ENCODE measurements at regions not wholly inside any gene's neighbourhood (a gene's known extent, or its start where the extent isn't known, plus 50 kb on each side); places are given as distances from the start of the nearest gene placed in this dataset.

DNA sequence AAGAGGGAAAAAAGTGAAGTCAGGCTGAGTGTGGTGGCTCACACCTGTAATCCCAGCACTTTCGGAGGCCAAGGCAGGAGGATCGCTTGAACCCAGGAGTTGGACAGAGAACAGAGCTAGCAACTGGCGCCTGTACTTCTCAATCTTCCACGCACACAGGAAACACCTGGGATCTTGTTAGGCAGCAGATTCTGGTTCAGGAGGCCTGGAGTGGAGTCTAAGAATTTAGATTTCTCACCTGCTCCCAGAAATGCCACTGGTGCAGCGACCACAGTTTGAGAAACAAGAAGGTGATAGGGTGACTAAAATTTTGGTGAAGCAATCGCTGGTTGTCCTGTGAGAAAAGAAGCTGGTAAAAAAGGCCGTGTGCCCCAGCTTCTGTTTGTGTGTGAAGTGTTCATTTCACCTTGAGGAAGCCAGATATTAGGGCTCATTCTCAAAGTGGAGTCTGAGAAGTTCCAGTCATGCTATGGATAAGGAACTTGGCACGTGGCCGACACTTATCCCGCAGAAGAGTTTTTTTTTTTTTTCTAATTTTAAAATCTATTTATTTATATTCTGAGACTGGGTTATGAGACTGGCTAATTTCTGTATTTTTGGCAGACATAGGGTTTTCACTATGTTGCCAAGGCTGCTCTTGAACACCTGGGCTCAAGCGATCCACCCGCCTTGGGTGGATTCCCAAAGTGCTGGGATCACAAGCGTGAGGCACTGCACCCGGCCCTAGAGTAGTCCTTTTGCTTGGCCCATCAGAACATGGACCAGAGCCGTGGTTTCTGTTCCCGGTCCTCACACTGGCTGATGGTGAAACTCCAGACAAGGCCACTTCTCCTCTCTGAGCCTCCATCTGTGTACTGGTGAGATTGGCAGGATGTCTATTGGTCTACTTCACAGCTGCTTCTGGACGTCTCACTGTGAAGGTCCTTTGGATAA, 324.6 kb upstream of the PROK2 start:
- no peak for DNase-seq (ENCODE audit: low spot score)

DNA sequence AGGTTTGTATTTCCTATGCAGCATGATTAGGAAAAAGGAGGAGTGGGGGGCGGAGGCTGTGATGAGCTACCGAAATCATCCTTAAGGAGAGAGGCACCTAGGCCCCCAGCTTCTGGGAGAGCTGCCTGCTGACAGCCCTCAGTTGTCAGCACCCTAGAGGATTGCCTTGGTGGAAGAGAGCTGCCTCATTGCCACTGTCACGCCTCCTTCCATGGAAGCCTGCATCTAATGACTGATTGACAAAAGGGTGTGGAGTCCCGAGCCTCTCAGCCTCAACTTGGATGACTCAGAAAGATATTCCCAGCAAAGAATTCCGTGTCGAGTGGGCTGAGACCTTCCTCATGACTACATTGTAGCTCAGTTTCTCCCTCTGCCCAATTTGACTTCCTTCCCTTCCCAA, 320.4 kb upstream of the PROK2 start:
- no peak for DNase-seq (ENCODE audit: low spot score)

DNA sequence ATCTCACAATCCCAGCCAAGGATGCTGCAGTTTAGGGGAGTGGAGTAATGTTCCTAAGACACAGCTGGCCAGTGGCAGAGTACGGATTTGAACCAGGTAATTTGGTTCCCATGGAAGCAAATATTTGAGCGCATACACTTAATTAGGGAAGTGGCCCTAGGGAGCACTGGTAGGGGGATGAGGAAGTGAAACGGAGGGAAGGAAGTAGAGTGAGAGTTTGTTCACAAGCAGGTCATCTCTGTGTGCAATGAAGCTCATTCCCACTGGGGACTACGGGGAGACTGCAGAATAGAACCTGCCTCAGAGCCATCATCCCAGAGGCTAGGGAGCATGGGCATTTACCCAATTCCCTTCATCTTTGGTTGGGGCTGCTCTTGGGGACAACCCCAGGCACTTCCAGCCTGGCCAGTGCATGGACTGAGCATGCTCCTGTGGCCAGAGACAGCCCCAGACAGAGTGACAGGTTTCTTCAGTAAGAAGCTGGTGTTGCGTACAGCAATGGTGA, 317.2 kb upstream of the PROK2 start:
- DNase-seq (ENCODE audit: low spot score), result no peak

DNA sequence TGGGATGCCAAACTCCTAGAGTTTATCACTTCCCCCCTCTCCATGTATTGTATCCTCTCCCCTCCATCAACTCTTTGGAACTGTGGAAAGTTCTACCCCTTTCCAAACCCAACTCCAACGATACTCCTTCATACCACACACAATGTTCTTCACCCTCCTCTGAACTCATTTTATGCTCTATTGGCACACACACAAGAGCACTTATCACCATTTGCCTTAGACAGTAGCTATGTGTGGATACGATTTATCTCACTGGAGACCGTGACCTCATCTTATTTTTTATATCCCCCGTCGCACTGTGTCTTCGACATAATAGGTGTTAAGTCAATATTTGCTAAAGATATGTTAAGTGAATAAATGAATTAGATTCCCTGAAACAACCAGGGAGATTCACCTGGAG, 316.5 kb upstream of the PROK2 start:
- no peak for DNase-seq (ENCODE audit: low spot score)

DNA sequence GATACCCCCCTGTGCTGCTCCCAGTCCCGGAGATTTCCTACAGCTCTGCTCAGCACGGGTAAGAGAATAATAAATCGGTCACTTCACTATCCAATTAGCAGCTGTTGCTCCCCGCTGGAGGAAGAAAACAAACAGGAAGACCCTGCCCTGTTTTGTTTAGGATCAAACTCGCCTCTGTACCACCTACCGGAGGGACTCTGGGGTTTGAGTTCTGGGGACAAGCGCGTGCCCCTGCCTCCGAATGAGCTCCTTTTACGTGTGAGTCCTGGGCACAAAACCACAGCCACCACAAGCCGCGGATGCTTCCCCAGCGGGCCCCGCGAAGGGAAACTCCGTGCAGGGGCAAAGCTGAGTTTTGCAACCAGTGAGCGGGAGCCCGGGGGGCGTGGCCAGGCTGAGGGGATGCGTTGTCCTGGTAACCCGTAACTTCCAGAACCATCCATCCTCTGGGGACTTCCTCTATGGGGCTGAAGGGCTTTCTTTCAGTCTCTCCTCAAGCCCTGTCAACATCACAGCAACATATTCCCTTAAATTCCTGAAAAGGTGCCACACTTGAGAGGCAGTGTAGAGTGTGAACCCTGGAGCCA, 315.7 kb upstream of the PROK2 start:
- DNase-seq (ENCODE audit: low spot score), result peak; percentile 54

DNA sequence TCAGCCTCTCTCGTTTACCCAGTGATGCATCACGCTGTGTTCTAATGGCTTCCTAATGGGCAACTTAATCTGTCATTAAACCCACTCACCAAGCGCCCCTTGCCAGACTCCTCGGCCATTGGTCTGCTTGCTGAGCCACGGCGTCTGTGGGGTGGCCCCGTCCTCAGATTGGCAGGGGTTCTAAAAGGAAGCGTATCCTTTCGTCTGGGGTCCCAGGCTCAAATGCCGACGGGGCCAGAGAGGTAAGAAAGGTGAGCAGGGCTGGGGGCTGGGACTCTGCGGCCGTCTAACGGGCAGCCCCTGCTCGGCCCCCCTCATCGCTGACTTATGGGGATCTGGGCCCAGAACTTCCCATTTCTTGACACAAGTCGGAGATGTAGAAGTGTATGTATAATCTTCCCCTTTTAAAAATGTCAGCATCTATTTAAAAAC, 315.1 kb upstream of the PROK2 start:
- DNase-seq (ENCODE audit: low spot score), result no peak

DNA sequence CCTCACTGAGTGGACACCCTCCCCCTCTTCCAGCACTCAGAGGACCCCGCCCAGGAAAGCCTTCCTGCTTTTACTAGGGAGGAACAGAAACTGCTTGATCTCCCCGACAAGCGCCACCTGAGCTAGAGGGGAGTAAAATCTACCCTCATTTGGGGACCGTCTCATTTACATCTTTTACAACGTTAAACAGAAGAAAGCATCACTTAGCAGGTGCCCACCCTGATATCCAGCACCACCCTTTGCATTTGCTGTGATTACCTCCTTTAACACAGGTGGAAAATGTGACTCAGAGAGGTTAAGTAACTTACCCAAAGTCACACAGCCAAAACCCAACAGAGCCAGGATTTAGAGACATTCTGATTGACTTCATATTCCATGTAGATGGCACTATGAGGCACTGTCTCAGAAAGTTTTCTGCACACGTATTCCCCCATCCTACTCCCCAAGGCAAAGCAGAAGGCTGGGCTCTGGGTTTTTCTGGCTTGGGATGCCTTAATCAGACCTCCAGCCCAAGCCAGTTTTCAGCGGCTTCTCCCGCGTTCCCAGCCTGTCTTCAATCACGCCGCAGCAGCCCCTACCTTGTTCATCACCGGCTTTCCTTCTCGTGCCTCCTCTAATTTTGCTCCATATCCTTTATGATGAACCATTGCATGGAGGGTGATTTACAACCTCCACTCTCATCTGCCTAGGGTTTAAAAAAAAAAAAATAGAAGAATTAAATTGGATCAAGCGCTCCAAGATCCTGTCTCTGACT, 314.6 kb upstream of the PROK2 start:
- no peak for DNase-seq (ENCODE audit: low spot score)

DNA sequence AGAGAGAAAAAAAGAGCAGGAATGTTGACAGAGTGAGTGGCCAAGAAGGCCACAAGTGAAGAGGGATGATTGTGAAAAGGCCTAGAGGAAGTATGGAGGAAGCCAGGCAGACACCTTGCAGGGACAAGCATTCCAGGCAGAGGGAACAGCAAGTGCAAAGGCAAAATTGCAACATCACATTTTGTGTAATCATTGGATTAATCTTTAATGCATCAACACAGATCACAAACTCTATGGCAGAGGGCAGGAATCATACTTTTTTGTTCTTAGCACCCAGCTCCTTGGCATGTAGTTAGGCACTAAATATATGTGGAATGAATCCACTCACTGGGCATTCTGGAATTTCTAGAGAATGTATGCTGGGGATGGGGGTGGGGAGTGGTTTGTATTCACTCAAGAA, 312.1 kb upstream of the PROK2 start:
- DNase-seq (ENCODE audit: low spot score), result no peak

DNA sequence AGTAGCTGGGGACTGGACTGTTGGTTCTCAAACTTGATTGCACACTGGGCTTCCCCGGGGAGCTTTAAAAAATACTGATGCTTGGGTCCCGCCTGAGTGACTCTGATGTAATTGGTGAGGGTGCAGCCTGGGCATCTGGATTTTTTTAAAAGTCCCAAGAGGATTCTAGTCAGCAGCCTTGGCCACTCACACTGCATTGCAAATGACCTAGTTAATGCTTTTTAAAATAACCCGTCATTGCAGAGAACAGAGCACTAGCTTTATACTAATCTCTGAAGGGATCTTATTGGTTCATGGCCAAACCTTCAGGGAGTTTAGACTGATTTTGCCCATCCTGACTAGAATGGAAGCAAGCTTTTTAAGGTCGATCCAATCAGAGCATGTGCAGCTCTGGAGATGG, 310.6 kb upstream of the PROK2 start:
- no peak for DNase-seq (ENCODE audit: low spot score)

DNA sequence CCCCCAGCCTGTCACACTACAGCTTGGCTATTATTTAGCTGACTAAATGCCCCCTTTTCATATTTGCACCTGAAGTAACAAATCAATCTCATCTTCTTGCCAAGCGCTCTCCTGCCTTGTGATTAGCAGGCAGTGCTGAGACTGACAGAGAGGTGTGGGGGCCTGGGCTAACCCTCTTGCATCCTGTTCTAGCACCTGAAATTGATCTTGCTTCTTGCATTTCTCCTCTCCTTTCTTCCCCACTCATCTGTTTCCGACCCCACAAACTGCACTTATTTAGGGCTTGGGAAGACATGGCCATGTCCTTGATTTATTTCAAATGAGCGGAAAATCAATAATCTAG, 309.0 kb upstream of the PROK2 start:
- no peak for DNase-seq (ENCODE audit: low spot score)

DNA sequence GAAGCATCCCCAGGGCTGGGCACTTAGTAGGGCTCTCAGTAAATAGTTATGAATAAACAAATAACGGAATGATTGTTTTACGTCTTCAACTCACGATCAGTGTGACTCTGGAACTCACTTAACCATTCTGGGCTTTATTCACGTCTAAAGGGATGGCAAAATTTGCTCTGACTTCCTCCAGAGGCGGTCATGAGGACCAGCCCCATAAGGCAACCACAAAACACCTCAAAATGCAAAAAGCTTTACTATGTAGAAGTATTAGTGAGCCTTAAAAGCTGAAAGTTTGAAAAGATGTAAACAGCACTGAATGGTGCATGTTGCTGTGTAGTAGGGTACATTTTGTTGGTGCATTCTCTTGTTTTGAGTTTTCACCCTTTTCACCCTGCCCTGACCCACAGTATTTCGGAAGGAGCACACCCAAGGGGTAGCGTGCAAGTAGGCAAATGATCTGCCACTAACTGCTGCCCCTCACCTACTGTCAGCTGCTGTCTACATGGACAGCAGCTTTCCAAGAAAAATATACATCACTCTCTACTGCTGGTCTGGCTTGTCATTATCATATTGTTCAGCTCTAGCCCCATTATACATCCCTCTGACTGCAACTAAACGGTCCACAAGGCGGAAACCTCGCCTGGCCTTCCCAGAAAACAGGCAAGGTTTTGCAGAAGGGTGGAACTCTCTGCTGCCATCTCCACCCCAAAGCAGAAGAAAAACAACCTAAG, 308.5 kb upstream of the PROK2 start:
- no peak for DNase-seq (ENCODE audit: low spot score)

DNA sequence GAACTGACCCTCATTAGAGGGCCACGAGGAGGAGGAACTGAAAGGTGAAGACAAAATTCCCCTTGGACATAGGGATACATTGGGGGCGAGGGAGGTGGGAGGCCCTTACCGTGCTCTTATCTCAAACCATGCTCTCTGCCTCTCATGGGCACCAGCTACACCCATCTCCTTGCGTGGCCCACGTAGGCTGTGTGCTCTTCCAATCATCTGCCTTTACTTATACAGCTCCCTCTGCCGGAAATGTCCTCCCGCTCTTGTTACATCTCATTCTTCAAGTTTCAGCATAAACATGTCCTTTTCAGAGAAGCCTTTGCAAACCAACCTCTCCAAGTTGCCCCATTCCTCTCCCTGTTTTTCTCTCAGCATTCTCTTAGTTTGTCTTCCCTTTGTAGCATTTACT, 307.8 kb upstream of the PROK2 start:
- no peak for DNase-seq (ENCODE audit: low spot score)

DNA sequence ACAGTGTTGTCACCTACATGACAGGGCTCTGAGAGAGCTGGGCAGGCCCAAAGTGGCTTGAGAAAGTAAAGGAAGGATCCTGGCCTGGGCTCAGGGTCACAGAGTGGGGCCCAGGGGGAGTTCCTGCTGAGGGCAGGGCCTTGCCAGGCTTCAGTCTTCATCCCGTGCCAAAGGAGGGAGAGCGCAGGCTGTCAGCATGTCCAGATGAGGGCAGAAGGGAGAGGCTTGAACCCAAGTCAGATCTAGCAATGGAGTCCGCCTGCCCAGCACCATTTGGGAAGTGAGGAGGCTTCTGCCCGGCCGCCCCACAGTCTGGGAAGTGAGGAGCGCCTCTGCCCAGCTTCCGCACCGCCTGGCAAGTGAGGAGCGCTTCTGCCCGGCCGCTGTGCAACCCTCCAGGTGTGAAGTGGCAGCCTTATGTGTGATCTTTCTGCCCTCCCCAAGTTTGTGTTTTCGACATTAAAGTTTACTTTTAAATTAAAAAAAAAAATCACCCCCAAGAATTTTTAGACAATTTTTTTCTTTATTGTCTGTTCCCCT, 303.6 kb upstream of the PROK2 start:
- DNase-seq (ENCODE audit: low spot score), result no peak

DNA sequence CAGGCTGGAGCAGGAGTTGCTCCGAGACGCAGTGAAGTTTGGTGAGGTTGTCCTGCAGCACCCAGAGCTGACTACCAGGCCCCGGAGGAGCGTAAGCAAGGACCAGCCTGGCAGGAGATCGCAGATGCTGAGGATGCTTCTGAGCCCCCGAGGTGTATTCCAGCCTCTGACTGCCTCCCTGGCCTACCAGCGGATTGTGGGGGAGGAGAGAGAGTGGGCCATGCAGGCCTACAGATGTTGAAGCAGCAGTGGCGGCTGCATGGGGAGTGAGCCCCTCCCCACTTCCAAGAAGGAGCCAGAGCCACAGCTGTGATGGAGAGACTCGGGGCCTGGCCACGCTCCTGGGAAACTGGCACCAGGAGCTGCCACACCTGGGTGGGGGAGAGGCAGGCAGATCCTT, 302.5 kb upstream of the PROK2 start:
- DNase-seq (ENCODE audit: low spot score), result no peak

DNA sequence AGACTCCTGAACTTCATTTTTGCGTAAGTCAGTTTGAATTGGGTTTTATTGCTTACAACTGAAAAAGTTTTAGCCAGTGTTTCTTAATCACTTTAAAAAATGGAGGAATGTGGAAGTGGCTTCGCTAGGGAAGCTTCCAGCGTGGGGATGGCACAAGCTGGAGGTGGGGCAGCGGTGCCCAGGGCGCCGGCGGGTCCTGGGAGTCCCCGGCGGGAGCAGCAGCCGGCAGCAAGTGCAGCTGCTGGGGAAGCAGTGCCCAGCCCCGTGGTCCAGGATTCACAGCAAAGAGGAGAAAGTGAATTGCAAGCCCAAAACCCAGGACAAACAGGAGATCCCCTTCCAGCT, 301.8 kb upstream of the PROK2 start:
- DNase-seq (ENCODE audit: low spot score), result no peak

DNA sequence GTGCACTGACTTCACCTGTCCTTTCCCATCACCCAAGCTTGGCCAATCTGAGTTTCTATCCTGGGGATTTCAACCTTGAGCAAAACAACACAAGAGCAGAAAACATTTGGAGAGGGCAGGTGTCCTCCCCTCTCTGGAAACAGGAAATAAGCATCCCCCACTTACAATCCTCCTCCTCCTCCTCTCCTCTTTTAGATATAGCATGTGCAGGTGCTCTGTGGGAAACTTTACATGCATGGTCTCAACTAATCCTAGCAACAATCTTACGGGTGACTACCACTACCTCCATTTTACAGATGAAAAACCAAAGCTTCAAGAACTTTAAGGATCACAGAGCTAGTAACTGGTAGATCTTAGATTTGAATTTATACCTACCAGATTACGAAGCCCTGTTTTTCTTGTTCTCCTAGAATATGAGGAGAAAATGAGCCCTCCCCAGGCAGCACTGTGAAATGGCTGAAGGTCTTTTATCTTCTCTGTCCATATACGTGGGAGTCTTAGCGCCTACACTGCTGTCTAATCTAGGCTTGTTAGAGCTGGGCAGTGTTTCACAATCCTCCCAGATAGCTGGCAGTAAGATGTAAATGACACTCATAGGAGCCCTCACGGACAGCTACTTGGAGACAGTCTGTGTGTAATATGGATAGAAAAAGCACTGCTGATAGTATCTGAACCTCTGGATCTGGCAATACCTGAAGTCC, 301.2 kb upstream of the PROK2 start:
- DNase-seq (ENCODE audit: low spot score), result no peak

DNA sequence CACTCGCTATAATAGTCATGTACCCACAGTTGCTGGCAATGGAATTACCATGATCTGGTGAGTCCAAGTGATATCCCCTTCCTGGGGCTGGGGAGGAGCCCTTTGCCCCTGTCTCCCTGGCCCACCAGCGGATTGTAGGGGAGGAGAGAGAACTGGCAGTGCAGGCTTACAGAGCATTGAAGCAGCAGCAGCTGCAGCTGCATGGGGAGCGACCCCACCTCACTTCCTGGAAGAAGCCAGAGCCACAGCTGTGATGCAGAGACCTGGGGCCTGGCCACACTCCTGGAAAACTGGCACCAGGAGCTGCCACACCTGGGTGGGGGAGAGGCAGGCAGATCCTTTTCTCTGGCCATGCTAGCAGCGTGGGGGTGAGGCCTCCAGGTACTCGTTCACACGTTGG, 300.1 kb upstream of the PROK2 start:
- DNase-seq (ENCODE audit: low spot score), result no peak

DNA sequence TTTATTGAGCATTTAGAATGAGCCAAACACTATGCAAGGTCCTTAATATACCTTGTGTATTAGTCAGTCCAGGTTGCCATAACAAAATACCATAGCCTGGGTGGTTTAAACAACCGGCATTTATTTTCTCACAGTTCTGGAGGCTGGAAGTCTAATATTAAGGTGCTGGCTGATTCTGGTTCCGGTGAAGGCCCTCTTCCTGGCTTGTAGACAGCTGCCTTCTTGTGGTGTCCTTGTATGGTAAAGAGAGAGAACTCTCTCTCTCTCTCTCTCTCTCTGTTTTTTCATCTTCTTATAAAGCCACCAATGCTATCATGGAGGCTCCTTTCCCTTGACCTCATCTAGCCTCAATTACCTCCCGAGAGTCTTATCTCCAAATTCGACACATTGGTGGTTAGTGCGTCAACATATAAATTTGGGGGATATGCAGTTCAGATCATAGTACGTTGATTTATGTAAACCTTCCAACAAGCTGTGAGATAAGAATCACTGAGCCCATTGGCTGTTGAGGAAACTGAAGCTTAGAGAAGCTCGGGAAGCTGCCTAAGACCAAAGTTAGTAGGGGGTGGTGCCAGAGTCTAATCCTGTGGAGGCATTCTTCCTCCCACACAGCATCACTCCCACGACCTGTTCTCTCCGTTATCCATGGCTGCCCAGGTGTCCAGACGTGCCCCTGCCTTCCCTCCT, 298.0 kb upstream of the PROK2 start:
- no peak for DNase-seq (ENCODE audit: low spot score)

DNA sequence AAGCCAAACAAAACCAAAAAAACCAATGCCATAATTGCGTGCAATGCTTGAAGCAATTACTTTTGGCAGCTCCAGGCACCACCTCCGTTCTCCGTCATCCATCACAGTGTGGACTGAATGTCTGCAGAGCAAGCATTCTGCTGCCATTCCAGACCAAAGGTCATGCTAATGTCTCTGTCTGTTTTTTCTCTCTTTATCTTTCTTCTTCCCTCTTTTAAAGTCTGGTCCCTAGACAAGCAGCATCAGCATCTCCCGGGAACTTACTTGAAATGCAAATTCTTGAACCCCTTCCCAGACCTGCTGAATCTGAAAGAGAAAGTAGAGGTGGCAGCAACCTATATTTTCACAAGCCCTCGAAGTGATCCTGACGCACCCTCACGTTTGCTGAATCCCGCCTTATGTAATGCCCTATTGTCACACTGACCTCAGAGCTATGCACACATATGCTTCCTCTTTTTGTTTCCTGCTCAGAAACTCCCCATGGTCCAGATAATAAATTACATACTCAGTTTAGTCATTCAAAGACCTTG, 297.3 kb upstream of the PROK2 start:
- no peak for DNase-seq (ENCODE audit: low spot score)

DNA sequence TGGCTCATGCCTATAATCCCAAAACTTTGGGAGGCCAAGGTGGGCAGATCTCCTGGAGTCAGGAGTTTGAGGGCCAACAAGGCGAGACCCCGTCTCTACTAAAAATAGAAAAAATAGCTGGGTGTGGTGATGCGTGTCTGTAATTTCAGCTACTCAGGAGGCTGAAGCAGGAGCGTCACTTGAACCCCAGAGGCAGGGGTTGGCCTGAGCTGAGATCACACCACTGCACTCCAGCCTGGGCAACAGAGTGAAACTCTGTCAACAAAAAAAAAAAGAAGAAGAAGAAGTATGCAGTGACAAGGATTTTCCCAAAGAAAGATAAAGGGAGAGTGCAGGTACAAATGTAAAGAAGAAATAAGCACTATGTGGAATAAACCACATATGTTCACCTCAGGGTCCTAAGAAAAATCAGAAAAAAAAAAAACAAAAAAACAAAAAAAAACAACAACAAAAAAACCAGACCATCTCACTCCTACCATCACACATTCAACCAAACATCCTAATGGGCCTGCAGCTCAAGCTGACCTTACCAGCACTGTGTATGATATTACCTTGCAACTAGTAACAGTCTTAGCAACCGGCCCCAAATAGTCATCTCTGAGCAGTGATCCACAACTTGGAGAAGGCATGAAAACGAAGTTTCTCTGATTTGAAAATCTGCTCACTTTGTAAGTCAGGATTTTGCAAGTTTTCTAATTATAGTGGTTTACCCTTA, 296.7 kb upstream of the PROK2 start:
- DNase-seq (ENCODE audit: low spot score), result no peak

Data from D341Med (cell line).